ENCODE measurements at regions not wholly inside any gene's neighbourhood (a gene's known extent, or its start where the extent isn't known, plus 50 kb on each side); places are given as distances from the start of the nearest gene placed in this dataset.

- TF ChIP-seq, protein P1, sequence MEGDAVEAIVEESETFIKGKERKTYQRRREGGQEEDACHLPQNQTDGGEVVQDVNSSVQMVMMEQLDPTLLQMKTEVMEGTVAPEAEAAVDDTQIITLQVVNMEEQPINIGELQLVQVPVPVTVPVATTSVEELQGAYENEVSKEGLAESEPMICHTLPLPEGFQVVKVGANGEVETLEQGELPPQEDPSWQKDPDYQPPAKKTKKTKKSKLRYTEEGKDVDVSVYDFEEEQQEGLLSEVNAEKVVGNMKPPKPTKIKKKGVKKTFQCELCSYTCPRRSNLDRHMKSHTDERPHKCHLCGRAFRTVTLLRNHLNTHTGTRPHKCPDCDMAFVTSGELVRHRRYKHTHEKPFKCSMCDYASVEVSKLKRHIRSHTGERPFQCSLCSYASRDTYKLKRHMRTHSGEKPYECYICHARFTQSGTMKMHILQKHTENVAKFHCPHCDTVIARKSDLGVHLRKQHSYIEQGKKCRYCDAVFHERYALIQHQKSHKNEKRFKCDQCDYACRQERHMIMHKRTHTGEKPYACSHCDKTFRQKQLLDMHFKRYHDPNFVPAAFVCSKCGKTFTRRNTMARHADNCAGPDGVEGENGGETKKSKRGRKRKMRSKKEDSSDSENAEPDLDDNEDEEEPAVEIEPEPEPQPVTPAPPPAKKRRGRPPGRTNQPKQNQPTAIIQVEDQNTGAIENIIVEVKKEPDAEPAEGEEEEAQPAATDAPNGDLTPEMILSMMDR (IDR thresholded peaks at IDR 0.05; ENCODE audit: low read length, missing control alignments) = no peak
- H3K4me3 ChIP-seq (replicated peaks; ENCODE audit: low read depth, low read length) = no peak overlapping the region
- DNase-seq (ENCODE audit: low read depth) = peak; percentile 20
Observed at GRCh38 chr10:52526251-52526823, 212.3 kb downstream of the DKK1 start.

GRCh38 chr10:52532650-52533290 lies 218.7 kb downstream of the DKK1 start:
- H3K4me3 ChIP-seq (replicated peaks; ENCODE audit: low read depth, low read length) = no peak overlapping the region
- no peak for DNase-seq (ENCODE audit: low read depth)
- TF ChIP-seq, protein P1 (IDR thresholded peaks at IDR 0.05; ENCODE audit: low read length, missing control alignments) = no peak

DNA sequence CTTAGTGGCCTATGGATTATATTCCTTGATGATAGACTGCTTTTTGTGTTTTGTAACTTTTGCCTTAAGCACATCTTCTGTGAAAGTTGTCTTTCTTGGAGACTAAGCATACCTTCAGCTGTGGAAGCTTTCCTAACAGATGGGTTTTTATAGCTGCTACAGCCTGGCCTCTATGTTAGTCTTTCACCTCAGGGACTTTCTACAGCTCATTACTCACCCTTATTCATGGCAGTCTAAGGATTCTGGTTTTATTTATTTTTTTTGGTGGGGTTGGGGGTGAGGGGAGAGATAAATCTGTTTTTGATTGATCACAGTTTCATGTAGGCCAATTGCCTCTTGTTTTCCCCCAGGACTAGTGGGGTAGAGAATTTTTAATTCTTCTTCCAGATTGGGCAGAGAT lies 219.9 kb downstream of the DKK1 start:
- no peak for DNase-seq (ENCODE audit: low read depth)
- TF ChIP-seq, protein P1 (IDR thresholded peaks at IDR 0.05; ENCODE audit: low read length, missing control alignments) = no peak
- no peak overlapping the region for H3K4me3 ChIP-seq (replicated peaks; ENCODE audit: low read depth, low read length)

- H3K4me3 ChIP-seq (replicated peaks; ENCODE audit: low read depth, low read length) = no peak overlapping the region
- peak; percentile 49 for DNase-seq (ENCODE audit: low read depth)
- TF ChIP-seq, protein P1 (IDR thresholded peaks at IDR 0.05; ENCODE audit: low read length, missing control alignments) = no peak
Observed at GRCh38 chr10:52539463-52539862, 225.4 kb downstream of the DKK1 start.

DNA sequence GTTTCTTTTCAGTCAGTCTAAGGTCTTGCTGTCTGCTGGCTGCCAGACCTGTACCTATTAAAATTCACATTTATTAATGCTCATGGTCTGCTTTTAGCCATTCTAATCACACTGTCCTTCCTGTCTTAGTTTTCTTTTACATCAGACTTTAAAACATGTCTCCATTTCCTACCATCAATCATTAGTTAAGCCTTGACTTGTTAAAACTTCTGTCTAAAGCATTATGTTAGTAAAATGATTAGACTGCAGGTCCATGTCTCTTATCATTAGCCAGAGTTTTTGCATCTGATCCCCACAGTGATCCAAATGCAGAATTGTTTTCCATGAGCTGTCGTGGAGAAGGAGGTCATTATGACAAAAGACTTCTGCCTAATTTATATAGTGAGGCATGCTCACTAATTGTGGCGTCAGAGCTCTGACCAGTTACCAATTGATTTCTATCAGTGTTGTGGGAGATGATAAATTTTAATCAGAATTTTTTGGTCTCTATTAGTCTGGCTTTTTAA lies 226.5 kb downstream of the DKK1 start:
- no peak overlapping the region for H3K4me3 ChIP-seq (replicated peaks; ENCODE audit: low read depth, low read length)
- TF ChIP-seq, protein P1 (IDR thresholded peaks at IDR 0.05; ENCODE audit: low read length, missing control alignments) = no peak
- no peak for DNase-seq (ENCODE audit: low read depth)

DNA sequence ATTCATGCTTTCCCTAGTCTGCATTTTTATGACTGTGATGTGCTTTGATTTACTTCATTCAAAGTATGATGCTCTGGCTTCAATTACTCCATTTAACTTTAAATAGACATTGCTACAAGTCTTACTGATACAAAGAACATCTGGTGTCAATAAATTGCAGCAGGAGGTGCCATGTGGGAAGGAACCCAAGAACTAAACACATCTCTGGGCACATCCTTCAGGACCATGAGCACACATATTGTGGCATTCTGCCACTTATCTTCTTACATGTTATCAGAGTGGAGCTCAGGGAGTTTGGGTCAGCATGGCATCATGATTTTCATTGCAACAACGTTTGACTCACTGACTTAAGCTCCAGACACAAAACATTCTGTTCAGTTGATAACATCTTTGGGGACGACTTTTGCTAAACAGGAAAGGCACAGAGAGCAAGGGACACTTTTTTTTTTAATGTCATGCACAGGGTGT lies 227.0 kb downstream of the DKK1 start:
- TF ChIP-seq, protein P1 (IDR thresholded peaks at IDR 0.05; ENCODE audit: low read length, missing control alignments) = no peak
- H3K4me3 ChIP-seq (replicated peaks; ENCODE audit: low read depth, low read length) = no peak overlapping the region
- DNase-seq (ENCODE audit: low read depth) = peak; percentile 21
